Mesodermal cell (in vitro differentiated cells): ENCODE measurements at regions not wholly inside any gene's neighbourhood (a gene's known extent, or its start where the extent isn't known, plus 50 kb on each side); places are given as distances from the start of the nearest gene placed in this dataset.
A peak's percentile ranks its signal among the peaks of the same experiment; 100 is the strongest.

ENCODE experiments used
- H3K27ac ChIP-seq: 2 replicates; pipeline ENCODE4 v1.7.0; 2013; ENCODE audit warnings: mild to moderate bottlenecking, low read depth, low read length, moderate library complexity; ENCODE audit not compliant: severe bottlenecking
- H3K36me3 ChIP-seq: 2 replicates; pipeline ENCODE4 v1.7.1; 2013; ENCODE audit warnings: mild to moderate bottlenecking, low read length, moderate library complexity; ENCODE audit not compliant: control insufficient read depth, insufficient read depth
- H3K4me1 ChIP-seq: one replicate; pipeline ENCODE4 v1.7.1; 2013; ENCODE audit warnings: mild to moderate bottlenecking, low read length; ENCODE audit not compliant: insufficient read depth, control insufficient read depth, poor library complexity, severe bottlenecking
- H3K4me3 ChIP-seq: 2 replicates; pipeline ENCODE4 v1.7.0; 2013; ENCODE audit warnings: low read length, control low read depth, mild to moderate bottlenecking; ENCODE audit not compliant: insufficient read depth, poor library complexity, severe bottlenecking; ENCODE audit errors: extremely low read depth
- H3K9me3 ChIP-seq: 2 replicates; pipeline ENCODE4 v1.7.1; 2013; ENCODE audit warnings: mild to moderate bottlenecking, low read length, moderate library complexity; ENCODE audit not compliant: control insufficient read depth
- WGBS, 2 experiments: methylation state at CpG; one replicate each; pipeline ENCODE4 v1.1.5; 2013; ENCODE audit warnings: missing lambda C conversion rate in 2 of 2; ENCODE audit not compliant: insufficient coverage in 2 of 2; 5-methylcytosine and 5-hydroxymethylcytosine counted together

DNA sequence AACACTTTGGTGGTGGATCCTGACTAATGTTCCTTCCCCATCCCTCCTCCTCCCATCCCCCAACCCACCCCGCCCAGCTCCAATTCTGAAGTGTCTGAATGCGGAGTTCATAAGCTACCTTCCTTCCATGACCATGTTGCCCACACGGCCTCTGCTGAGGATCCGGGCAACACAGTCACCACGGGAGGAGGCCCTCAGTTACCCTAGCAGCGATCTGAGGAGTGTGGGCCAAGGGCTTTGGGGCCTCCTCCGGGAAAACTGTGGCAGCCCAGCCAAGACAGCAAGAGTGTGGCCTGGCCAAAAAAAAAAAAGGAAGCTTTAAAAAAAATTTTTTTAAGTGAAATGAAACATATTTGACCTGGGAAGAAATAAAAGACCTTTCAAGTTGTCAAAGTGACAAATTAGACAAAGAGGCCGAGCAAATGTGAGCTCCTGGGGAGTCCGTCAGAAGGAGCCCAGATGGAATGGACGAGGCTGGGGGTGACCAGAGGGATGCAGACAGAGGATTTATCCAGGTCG, 169.0 kb upstream of the PKDCC start:
- Histone ChIP-seq H3K36me3 (no peaks in the 10 kb centered on the region), H3K4me1 (peaks cover 14% of the 10 kb centered on the region), H3K9me3 (no peaks in the 10 kb centered on the region), H3K4me3 (no peak overlapping the region), H3K27ac (peak overlapping the region; percentile 62)
- 82 to 93% methylated on average over 5 to 11 of the region's 11 CpGs for WGBS, 2 experiments

DNA sequence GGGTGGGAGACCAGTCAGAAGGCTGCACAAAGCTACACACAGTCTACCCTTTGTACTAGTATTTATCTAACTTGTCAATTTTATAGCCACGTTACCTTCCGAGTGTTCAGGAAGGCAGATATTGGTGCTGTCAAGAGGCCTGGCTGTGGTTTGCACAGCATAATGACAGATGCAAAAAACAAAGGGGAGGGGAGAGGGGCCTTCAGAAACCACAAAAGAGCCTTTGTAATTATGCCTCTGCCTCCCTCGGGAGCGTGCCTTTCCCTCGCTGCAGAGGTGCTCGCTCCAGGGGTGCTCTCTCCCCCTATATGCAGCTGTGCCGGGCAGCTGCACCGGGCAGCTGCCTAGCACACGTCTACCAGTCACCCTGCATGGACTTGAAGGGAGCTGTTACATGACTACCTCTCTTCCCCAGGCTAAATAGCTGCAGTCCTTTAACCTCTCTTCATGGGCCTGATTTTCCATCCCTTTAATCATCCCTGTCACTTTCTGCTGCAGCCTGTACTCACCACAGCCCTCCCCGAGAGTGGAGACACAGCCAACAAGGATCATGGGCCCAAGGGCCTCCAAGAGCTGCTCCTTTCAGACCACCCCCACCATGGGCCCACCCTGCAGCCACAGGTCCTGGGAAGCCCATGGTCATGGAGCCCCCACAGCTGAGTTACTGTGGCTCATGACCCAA, 168.4 kb upstream of the PKDCC start:
- WGBS, 2 experiments = 46 to 71% methylated on average over 5 to 7 of the region's 10 CpGs
- no peaks in the 10 kb centered on the region for H3K36me3 ChIP-seq
- peak overlapping the region; percentile 62 for H3K27ac ChIP-seq
- no peaks in the 10 kb centered on the region for H3K9me3 ChIP-seq
- no peak overlapping the region for H3K4me3 ChIP-seq
- peaks cover 14% of the 10 kb centered on the region for H3K4me1 ChIP-seq

- no peak overlapping the region for H3K4me3 ChIP-seq
- no peaks in the 10 kb centered on the region for H3K36me3 ChIP-seq
- H3K27ac ChIP-seq = no peak overlapping the region
- 100% methylated on average over 2 of the region's 3 CpGs for WGBS, 2 experiments
- no peaks in the 10 kb centered on the region for H3K9me3 ChIP-seq
- H3K4me1 ChIP-seq = peaks cover 14% of the 10 kb centered on the region
Observed at GRCh38 chr2:41880561-41881243, 167.1 kb upstream of the PKDCC start.

GRCh38 chr2:41881249-41881648, 166.6 kb upstream of the PKDCC start:
- Histone ChIP-seq H3K9me3 (no peaks in the 10 kb centered on the region), H3K4me3 (no peak overlapping the region), H3K27ac (no peak overlapping the region), H3K4me1 (peaks cover 14% of the 10 kb centered on the region), H3K36me3 (no peaks in the 10 kb centered on the region)
- 91 to 94% methylated on average over 2 to 3 of the region's 3 CpGs for WGBS, 2 experiments

DNA sequence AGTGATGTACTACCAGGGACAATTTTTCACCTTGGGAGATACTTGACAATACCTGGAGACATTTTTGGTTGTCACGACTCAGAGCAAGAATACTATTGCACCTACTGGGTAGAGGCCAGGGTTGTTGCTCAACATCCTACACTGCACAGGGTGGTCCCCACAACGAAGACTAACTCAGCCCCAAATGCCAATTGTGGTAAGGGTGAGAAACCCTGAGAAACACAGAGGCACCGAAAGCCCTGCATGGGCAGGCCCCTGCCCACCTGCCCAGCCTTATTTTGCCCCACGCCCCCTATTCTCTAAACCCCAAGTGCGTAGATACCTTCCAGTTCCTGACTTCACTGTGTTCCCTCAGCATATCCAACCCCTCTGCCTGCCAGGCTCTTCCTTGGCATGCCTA, 163.1 kb upstream of the PKDCC start:
- no peaks in the 10 kb centered on the region for H3K36me3 ChIP-seq
- 94 to 96% methylated on average over 5 of the region's 5 CpGs for WGBS, 2 experiments
- H3K4me3 ChIP-seq = no peak overlapping the region
- no peak overlapping the region for H3K27ac ChIP-seq
- H3K9me3 ChIP-seq = no peaks in the 10 kb centered on the region
- peaks cover 2% of the 10 kb centered on the region for H3K4me1 ChIP-seq

DNA sequence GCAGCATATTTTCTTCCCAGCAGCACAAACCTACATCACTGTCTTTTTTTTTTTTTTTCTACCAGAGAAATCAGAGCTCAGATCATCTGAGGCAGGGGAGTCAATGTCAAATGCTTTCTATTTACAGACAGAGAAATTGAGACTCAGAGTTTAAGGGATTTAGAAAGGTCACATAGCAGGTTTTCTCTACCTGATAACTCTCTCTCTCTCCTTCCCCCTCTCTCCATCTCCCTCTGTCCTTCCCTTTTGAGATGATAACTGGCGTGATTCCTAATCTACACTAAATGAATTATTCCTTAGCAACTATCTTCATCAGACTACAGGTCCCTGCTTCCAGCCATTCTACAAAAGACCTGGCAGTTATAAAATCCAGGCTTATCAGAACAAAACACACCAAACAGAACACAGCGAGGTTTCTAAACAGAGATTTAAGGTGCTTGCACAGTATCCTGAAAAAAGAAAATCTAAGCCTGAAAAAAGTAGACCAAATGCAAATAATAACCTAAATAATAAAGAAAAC, 161.6 kb upstream of the PKDCC start:
- WGBS, 2 experiments = 90 to 100% methylated on average over 1 to 2 of the region's 2 CpGs
- no peaks in the 10 kb centered on the region for H3K9me3 ChIP-seq
- H3K4me3 ChIP-seq = no peak overlapping the region
- H3K27ac ChIP-seq = no peak overlapping the region
- H3K4me1 ChIP-seq = no peaks in the 10 kb centered on the region
- H3K36me3 ChIP-seq = no peaks in the 10 kb centered on the region

DNA sequence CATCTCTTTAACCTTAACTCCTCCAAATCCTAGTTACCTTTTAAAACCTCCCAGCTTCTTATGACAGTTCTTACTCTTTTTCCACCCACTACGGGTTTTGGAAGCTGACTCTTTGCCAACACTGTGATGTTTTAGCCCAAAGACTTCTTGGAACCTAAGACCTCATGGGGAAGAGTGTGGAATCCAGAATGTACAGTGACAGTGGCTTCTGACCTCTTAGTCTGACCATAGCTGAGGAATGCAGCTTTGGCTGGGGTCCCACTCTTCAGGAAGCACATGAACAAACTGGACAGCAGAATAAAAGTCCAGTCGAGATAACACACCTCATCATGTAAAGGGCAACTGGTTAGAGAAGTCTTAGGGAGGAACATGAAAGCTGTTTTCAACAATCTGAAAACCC, 161.1 kb upstream of the PKDCC start:
- Histone ChIP-seq H3K27ac (no peak overlapping the region), H3K9me3 (no peaks in the 10 kb centered on the region), H3K4me3 (no peak overlapping the region), H3K36me3 (no peaks in the 10 kb centered on the region), H3K4me1 (no peaks in the 10 kb centered on the region)
- WGBS, 2 experiments = 88 to 92% methylated on average over 1 to 2 of the region's 2 CpGs

- no peak overlapping the region for H3K4me3 ChIP-seq
- no peaks in the 10 kb centered on the region for H3K36me3 ChIP-seq
- no CpG with 5 or more reads among the region's 3 CpGs for WGBS, 2 experiments
- no peaks in the 10 kb centered on the region for H3K4me1 ChIP-seq
- H3K9me3 ChIP-seq = no peaks in the 10 kb centered on the region
- H3K27ac ChIP-seq = no peak overlapping the region
Observed at GRCh38 chr2:41890341-41890740, 157.5 kb upstream of the PKDCC start.

- H3K9me3 ChIP-seq = no peaks in the 10 kb centered on the region
Observed at GRCh38 chr2:41892476-41892875, 155.3 kb upstream of the PKDCC start.

DNA sequence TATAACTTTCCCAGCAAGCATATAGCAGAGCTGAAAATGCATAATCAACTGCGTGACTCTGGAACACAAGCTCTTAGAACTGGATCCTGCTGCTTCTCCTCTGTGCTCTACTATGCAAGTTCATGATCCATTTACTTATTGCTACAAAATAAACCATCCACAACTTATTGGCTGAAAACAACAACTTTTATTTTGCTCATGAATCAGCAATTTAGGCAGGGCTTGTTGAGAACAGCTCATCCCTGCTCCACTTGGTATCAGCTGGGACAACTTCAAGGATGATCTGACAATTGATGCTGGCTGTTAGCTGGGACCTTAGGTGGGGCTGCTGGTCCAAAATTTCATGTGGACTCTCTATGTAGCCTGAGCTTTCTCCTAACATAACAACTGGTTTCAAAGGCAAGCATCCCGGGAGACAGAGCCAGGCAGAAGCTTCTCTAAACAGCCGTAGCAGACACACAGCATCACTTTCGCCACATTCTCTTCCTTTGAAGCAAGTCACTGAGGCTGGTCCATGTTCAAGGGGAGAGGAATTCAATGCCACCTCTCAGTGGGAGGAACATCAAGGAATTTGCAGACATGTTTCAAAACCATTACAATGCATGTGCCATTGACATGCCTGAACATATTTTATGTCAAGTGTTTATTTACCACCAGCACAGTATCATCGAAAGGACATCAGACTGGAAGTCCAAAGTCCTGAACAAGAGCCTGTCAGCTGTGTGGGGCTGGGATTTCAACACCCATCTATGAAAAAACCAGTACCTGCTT, 153.1 kb upstream of the PKDCC start:
- Histone ChIP-seq H3K4me1 (no peaks in the 10 kb centered on the region), H3K36me3 (no peaks in the 10 kb centered on the region), H3K9me3 (no peaks in the 10 kb centered on the region), H3K4me3 (no peak overlapping the region), H3K27ac (no peak overlapping the region)
- WGBS, 2 experiments = 94 to 98% methylated on average over 2 of the region's 5 CpGs

More at GRCh38 chr2:41892476-41892875, 155.3 kb upstream of the PKDCC start:
- H3K4me1 ChIP-seq = no peaks in the 10 kb centered on the region
- WGBS, 2 experiments = 75 to 90% methylated on average over 2 to 3 of the region's 4 CpGs
- H3K27ac ChIP-seq = no peak overlapping the region
- H3K4me3 ChIP-seq = no peak overlapping the region
- H3K36me3 ChIP-seq = no peaks in the 10 kb centered on the region
